ENCODE measurements at regions not wholly inside any gene's neighbourhood (a gene's known extent, or its start where the extent isn't known, plus 50 kb on each side); places are given as distances from the start of the nearest gene placed in this dataset.

DNA sequence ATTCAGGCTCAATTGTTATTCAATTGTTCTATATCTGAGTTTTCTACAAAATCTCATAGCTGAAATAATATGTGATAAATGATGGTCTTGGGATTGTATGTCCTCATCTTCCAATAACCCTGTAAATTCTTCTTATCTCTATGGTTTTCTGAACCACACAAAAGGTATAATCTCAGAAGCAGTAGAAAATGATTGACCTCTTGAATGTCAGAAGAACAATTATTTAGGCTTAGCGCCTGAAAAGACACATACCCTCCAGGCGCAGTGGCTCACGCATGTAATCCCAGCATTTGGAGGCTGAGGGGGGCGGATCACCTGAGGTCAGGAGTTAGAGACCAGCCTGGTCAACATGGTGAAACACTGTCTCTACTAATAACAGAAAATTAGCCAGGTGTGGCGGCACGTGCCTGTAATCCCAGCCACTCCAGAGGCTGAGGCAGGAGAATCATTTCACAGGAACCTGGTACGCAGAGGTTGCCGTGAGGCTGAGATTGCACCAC is 288.0 kb upstream of the TBC1D5 start:
- DNase-seq, result no peak

DNA sequence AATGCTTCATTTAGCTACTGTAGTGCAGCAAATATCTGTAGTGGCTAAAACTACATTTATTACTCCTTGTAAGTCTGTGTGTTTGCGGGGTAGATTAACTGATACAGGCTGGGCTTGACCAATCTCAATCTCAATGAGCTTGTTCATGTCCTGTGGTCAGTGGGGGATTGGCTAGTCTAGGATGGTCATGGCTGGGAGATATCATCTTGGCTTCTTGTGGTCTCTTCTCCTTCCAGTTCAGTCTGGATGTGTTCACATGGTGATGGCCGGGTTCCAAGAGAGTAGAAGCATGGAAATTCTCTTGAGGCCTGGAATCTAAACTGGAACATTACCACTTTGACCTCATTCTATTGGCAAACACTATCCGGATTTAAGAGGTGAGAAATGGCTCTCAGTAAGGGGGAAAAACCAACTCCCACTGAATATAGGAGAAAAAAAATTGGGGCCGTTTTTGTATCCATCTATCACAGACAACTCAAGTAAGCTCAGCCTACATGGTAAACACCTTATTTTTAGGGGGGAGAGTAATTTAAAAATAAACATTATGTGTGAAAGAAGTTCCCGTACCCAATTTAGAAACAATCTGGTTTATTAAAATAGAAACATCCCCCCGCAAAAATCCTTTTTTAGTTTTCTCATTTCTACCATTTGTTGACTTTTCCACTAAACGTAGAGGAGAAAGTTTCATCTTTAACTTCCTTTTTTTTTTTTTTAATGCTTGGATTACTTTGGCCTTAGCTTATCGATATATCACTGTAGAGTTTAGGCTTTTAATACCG is 284.9 kb upstream of the TBC1D5 start:
- no peak for DNase-seq

DNA sequence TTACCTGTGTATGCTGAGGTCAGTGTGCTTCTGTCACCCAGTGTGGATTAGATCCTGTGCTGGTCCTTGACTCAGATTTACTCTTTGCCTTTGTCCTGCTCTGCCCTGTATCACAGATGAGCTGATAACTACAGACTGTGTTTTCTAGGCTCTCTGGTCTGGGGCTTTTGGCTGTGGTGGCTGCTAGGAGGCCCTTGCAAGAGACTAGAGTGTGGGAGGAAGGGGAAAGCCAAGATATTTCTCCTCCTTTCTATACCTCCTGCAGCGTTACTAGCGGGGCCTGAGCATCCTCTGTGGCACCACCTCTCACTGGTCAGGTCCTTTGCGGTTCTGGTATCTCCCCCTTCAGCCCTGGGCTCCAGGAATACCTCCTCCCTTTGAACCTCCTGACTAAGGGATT is 282.3 kb upstream of the TBC1D5 start:
- no peak for DNase-seq

DNA sequence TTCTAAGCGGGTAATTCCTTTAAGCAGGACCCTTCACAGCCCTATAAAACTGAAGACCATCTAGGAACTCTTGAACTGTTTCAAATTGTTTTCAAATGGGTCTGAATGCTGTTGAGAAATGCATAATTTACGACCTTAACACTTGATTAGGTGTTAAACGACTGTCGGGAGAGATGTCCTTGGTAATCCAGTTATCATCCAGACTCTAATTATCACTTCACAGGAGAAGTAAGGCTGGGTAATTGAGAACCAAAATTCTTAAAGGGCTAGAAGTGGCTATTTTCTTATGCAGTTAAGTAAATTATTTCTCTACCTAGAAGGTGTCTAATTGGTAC is 276.7 kb upstream of the TBC1D5 start:
- no peak for DNase-seq

DNA sequence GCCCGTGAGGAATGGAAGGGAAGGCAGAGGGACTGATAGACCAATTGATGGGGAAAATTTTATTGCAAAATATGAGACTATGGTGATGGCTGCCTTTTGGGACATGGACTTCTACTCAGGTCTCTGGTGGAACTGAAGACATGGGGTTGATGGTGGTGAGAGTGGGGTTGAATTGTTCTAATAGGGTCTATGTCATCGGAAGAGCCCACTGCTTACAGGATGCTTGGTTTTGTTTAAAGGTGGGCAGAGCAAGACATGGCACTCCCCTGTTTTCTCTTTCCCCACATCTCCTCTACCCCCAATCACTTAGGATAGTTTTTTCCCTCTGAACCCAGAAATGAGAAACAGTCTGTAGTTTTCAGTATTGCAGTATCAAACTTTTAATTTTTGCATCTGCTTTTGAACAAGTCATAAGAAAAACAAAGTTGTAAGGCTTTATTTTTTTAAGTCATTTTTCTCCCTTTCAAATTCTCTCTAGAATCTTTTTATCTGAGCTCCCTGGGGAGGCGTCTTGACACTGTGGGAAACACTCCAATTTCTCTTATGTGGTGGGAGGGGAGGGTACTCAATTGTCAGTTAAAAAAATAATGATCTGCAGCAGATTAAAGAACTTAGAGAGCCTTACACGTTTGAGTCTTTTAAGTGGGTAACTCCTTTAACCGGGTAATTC is 276.2 kb upstream of the TBC1D5 start:
- no peak for DNase-seq

DNA sequence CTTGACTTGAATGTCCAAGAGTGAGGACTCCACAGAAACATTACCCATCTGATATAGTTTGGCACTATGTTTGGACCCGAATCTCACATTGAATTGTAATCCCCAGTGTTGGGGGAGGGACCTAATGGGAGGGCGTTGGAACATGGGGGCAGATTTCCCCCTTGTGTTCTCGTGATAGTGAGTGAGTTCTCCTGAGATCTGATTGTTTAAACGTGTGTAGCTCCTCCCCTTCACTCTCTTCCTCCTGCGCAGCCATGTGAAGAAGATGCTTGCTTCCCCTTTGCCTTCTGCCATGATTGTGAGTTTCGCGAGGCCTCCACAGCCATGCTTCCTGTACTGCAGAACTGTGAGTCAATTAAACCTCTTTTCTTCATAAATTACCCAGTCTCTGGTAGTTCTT is 273.9 kb upstream of the TBC1D5 start:
- DNase-seq, result no peak

DNA sequence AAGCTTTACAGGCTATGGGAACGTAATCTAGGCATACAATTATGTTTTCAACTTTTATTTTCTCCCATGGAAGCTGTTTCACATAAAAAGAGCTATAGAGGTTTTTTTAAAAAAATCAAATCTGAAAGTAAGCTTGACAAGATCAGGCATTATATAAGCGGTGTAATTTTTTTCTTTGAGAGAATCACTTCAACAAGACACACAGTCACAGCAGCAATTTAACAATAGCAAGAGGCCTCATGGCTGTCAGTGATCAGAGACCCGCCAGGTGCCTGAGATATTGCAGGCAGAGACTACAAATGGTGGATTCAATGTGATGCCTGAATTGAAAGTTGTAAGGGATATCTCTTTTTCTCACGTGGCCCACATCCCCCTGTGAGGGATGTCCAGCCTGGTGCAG is 270.5 kb upstream of the TBC1D5 start:
- no peak for DNase-seq

DNA sequence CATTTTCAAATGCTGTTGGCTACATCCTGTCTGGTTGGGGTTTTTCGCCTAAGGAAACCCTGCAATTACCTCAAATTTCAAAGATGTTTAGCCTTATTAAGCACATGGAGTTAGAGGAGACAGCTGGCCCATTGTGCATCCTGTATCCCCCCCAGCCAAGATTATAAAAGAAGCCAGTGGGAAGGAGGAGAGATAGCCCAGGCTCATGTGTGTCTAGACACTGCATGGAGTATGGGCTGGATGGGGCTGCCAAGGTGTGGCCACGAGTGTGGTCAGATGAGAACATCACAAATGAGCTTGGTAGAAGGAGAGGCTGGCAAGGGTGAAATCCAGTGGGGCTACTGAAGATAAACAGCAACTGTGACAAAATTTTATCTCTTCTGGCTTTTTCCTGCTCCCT is 270.0 kb upstream of the TBC1D5 start:
- no peak for DNase-seq

DNA sequence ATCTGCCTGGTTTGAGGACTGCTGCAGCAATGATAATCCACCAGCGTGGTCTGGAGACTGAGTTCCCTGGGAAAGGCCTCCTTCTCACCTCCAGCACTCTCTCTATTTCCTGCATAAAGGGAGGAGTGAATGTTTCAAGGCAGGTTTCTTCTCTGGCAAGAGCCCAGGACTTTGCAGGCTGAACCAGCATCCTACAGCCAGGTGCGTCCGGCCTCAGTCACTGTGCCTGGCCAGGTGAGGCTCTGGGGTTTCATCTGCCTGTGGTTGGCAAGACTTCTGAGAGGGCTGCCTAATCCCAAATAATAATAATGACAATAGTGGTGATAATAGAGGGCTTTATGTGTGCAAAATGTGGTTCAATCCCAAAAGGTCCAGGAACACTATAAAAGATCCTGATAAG is 269.0 kb upstream of the TBC1D5 start:
- DNase-seq, result no peak

DNA sequence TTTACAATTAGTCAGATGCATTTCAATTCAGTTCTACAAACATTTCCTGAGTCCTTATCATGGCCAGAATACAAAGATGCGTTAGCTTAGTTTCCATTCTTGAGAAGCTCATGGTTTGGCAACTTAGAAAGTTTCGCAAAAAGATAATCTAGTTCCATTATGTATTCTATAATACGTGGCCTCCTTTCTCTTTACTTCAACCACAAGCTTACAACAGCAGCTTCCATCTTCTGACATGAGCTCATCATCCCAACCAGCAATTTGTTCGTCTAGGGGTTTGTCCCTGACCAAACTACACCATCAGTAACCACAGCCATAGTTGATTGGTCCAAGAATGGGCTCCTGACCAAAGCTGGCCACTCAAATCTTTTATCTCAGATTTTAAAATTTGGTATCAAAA is 267.6 kb upstream of the TBC1D5 start:
- no peak for DNase-seq

DNA sequence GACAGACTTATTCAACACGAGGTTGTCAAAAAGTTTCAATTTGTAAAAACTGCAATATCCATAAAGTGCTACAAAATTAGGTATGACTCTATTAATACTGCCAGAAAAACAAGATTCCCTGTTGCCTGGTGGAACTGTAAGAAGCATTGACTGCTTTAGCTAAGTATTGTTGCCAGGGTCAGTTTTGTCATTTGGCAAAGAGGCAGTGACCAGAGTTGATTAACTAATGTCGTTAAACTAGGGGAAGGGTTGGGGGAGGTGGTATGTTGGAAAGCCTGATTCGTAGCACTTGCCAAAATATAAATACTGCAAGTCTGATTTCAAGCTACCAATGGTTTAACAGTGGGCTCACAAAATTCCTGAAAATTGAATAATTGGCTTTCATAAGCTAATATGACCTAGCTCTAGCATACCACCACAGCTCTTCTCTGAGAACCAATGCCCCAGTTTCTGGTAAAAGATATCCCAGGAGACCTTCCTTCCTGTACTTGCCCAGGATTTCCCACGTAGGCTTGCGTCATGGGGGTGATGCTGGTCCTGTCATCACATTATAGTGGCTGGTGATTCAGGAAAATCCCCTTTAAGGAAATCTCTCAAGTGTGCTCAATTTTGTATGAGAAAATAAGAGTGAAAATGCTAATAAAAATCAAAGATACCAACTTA is 266.4 kb upstream of the TBC1D5 start:
- DNase-seq, result no peak

DNA sequence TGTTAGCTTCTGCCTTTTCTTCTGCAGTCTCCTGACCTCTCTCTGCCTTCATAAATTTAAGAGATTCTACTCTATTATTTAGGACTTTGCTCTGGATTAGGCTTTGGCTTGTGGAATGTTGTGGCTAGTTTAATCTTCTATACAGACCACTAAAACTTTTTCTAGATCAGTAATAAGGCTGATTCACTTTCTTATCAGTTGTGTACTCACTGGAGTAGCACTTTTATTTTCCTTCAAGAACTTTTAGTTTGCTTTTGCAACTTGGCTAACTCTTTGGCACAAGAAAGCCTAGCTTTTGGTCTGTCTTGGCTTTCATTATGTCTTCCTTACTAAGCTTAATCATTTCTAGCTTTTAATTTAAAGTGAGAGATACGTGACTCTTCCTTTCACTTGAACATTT is 265.5 kb upstream of the TBC1D5 start:
- DNase-seq, result no peak

DNA sequence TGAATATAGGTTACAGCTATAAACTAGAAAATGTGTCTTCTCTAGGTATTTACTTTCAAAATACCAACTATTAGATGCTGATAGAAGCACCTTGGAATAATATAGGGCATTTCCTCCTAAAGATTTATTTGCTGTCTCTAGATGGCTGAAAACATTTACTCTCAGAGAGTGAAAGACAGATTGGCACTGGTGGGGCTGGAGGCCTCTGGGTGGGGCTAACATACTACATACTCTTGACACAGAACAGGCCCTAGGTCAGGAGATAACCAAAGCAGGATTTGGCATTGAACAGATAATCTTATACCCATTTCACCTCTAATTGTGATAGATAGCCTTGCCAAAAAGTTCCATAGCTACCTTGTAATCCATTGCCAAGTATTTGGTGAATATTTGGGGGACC is 253.3 kb upstream of the TBC1D5 start:
- DNase-seq, result no peak

DNA sequence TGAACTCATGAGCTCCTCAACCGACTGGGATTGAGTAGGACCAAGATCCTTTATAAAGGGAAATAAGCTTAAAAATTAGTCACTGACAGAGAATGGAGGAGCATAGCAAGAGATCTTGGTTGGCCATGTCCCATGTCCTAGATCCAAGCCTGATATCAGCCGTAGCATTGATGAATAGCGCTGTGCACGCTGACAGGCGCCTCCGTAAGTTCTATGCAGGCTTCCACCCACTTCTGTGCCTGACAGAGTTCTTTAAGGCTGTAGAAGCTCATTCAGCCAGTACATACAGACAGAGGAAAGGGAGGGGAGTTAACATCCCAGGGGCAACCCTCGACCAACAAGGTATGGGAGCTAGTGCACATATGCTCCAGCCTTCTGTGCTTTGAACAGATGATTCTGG is 251.7 kb upstream of the TBC1D5 start:
- no peak for DNase-seq

DNA sequence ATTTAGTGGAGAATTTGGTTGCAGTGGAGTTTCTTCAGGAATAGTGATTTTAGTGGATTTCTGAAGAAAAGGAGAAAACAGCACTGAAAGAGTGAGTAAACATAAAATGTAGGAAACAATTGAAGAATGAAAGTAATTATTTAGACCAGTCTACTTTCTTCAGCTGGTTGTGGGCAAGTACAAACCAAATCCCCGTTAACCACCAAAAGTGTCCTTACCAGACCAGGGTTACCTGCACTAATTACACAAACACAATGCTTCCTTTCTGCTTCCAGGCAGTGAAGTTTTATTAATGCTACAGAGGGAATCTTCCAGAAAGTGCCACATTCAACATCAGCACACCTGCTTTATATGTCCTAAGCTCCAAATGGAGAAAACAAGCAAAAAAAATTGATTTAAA is 248.0 kb upstream of the TBC1D5 start:
- no peak for DNase-seq

DNA sequence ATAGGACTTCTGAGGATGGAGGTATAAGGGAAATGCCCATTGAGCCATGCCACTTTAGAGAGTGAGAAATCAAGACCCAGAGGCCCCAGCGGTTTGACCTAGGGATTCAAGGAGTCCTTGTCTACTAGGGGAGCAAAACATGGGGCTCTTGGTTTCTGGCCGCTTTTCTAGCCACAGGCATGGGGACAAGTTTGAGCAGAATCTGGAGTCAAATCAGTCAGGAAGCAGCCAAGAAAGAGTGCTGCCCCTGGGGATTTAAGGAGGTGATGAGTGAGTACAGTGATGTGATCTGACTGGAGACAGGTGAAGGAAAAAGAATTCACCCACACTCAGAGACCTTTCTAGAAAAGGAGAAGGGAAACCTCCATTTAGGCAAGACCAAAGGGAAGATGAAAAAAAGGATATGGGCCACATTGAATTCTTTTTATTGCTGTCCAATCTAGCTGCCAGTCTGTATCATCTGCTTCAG is 244.0 kb upstream of the TBC1D5 start:
- DNase-seq, result no peak

DNA sequence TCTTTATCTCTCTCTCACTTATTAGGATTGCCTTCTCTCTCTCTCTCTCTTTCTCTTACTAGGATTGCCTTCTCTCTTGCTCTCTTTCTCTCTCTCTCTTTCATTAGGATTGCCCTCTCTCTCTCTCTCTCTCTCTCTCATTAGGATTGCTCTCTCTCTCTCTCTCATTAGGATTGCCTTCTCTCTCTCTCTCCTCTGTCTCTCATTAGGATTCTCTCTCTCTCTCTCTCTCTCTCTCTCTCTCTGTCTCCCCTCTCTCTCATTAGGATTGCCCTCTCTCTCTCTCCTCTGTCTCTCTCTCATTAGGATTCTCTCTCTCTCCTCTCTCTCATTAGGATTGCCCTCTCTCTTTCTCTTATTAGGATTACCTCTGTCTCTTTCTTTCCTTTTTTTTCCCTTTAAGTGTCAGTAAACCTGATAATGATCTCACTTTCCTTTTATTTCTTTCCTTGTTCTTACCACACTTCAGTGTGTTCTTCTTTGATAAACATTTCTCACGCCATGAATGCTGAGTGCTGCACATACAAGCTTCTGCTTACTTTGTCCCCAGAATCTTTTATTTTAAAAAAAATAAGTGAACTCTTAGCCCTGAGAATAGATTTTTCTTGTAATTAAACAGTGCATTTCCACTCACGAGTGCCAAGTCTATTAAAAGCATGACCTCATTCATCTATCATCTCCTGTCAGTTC is 243.4 kb upstream of the TBC1D5 start:
- DNase-seq, result no peak

DNA sequence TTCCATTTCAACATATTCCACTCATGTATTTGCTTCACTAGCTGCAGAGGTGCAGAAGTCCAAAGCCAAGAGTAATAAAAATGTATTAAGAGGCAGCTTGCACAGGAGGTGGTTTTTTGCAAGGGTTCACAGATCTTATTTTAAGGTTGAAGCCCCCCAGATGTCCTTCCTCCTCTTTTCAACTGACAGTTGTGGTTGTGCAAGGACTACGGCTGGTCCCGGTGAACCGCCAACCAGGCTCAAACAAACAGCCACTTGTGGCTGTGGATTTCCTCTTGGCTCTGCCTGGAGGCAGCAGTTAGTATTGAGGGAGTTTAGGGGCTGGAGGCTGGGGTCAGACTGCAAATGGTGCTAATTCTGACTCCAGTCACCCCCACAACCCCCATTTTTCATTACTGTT is 240.7 kb upstream of the TBC1D5 start:
- no peak for DNase-seq

DNA sequence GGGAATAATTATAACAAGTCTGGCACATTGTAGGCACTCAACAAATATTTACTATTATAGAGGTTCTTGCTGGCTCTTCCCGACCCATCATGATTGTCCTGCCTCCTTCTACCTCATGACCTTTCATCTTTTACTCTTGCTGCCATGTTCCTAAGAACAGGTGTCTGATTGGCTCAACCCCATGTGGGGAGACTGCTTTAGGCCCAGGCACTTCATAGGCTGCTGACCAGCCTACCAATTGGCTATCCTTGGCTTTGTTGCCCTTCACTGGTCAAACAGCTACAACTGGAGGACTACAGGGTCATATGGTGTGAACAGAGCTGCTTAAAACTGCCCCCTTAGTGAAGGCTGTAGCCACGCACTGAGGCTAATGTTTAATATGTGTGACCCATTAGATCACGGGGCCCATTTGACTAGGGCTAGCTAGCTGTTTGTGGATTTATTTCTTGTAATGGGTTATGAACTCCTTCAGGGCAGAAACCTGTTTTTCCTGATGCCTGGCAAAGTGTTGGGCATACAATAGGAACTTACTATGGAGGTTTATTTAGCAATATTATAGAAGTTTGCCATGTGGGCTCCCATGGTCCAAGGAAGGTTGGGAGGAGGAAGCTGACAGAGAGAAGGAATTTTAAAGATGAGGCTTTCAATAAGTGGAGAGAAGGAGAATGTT is 239.9 kb upstream of the TBC1D5 start:
- DNase-seq, result no peak

DNA sequence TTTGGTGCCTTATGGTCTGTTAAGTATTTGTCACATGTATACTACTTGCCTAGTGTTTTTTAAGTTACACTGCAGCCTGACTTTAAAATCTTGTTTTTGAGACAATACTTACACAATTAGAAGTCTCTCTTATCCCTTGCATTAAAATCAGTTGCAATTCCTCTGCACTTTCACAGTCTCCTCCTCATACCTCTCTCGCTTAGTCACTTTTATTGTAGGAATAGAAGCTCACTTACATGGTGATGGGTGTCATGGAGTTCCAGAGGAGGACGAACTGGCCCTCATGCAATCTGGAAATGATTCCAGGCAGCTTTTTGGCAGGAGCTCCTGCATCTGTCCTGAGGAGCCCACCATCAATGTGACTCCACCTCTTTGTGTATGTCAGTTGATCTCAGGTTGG is 238.4 kb upstream of the TBC1D5 start:
- DNase-seq, result no peak

DNA sequence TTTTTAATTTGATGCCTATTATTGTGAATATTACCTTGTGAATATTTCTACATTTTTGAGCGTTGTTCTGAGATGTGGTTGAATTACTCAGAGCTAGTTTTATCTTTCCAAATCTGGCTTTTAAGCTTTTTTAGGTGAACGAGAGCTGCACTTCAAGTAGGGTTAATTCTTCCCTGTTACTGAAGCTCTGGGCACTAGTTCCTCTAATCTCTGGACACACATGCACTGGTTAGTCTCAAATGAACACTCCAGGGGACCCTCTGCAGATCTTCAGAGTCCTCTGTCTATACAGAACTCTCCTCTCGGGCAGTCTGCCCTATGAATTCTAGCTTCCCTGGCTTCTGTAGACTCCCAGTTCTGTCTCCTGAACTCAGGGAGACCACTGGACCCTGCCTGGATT is 237.5 kb upstream of the TBC1D5 start:
- no peak for DNase-seq

DNA sequence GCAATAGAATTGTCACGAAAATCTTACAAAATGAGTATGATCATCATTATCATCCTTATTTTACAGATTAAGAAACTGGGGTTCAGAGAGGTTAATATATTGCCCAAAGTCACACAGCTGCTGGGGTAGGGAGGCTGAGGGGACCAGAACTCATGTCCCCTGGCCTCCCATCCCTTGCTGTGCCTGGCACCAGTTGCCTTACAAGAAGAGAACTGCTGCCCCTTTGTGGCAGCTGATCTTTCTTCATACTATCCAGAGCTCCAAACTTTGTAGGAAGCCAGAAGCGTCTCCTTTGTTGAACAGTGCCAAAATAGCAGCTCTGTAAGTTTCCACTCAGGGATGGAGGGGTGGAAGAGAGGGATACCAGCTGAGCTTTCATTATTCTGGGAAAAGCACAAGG is 236.8 kb upstream of the TBC1D5 start:
- no peak for DNase-seq

Data from NCI-H1436 (cell line).